Mesenteric fat pad (tissue), 1 donor: ENCODE measurements at regions not wholly inside any gene's neighbourhood (a gene's known extent, or its start where the extent isn't known, plus 50 kb on each side); places are given as distances from the start of the nearest gene placed in this dataset.
"Not testable (repeated sequence)": the region's sequence is repeated elsewhere in the genome, so short reads cannot be mapped to it uniquely, and the experiment has no call there.

Experiments
- DNase-seq: peaks from one replicate; pipeline ENCODE4 v3.0.0-alpha.2; 2020; ENCODE audit warnings: low spot score
- donor health status: DM: yes; HTN: yes; CAD: no.

DNA sequence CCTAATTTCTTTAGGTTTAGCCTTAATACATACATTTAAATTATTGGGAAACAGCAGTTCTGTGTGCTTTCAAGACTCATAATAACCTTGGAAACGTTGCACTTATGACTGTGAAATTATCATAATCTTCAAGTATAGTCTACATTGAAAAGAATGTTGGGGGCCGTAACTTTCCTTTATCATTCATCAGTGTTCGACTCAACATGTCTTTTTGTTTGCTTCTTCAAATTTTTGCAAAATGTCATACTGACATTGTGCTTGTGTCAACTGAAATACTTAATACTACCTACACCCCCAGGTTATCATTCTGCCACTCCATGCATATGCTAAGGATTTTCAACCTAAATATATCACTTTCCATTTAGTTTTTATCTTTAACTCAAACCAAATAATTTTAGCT is 1562.9 kb downstream of the OLFM4 start:
- DNase-seq, result no peak

DNA sequence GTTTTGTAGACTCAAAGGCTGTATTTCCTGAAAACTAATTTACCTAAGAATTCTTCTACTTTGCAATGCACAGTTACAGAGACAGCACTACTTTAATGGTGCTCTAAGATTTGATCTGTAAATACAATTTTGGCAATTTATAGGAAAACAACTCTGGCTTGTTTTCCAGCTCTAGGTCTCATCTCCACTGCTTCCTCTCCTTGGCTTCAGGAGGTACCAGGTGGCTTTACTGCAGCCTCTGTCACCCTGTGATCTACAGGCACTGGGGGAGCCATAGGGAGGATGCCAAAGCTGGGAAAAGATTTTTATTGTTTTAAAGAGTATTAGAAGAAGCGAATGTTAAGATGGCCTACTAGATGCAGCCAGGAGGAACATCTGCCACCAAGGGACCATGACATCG is 1563.6 kb downstream of the OLFM4 start:
- no peak for DNase-seq

DNA sequence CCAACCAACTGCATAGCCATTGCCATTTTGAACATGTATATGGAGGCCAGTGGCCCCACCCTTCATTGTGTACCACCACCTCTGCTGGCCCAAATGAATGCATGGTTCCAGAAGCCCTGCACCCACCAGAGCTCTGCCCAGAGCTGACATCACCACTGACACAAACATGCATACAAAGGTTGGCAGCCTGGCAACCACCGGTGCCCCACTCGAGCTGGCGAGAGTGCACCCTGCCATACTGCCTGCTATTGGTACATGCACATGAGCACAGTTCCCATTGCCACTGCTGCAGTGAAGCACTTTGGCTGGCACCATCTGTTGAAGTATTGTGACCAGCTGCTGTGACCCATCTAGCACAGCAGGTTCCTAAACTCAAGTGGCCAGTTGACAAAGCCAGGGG is 1564.9 kb downstream of the OLFM4 start:
- DNase-seq, result no peak

DNA sequence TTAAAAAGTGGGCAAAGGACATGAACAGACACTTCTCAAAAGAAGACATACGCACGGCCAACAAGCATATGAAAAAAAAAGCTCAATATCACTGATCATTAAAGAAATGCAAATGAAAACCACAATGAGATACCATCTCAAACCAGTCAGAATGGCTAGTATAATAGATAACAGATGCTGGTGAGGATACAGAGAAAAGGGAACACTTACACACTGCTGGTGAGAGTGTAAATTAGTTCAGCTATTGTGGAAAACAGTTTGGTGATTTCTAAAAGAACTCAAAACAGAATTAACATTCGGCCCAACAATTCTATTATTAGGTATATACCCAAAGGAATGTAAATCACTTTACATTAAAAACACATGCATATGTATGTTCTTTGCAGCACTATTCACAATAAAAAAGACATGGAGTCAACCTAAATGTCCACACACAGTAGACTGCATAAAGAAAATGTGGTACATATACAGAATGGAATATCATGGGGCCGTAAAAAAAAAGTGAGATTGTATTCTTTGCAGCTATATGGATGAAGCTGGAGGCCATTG is 1569.0 kb downstream of the OLFM4 start:
- no peak for DNase-seq

DNA sequence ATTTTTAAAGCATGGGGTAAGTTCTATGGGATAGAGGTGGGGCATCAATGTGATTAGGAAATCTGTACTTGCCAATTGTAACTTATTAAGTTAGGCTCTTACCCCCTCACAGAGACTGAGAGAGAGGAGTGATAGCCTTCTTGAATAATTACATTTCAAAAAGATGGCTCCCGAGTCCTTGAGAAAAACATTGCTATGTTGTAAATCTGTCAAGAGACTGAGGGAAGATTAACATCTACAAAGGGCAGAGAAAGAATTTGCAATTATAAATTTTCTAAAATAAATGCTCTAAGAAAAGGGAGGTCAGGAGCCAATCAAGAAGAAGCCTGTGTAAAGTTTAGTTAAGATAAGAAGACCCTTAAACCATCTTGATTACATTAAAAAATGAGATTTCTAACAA is 1570.8 kb downstream of the OLFM4 start:
- no peak for DNase-seq

DNA sequence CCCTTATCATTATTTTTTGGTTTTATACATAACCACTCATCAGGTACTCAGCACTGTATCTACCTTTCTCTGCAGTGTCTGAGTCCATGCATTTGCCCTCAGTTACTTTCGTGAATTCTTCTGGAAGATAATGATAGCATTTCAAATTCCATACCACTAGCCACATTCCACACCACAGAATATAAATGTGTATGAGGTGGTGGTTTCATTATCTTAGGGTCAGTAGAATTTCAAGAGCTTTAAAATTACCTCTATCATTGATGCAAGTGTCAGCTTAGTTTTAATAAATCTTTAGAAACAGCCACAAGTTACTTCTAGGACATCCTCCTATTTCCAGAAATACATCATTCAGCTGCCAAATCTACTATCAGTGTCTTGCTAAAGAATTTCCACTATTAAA is 1578.3 kb downstream of the OLFM4 start:
- DNase-seq, result no peak

DNA sequence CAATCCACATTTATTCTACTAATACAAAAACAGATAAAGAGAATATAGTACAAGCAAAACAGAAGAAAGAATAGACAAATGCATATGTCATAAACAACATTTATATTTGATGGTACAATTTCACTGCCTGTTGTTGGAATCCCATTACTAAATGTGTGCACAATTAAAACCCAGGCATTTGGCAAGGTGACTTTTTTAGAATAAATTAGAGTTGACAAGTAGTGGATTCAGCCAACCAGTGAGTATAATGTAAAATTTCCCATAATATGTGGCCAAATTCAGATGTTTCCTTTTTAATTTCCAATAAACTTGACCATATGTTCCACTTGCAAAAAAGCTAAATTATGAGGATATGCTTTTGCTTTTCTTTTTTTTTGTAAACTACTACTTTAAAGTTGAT is 1578.8 kb downstream of the OLFM4 start:
- DNase-seq, result no peak

DNA sequence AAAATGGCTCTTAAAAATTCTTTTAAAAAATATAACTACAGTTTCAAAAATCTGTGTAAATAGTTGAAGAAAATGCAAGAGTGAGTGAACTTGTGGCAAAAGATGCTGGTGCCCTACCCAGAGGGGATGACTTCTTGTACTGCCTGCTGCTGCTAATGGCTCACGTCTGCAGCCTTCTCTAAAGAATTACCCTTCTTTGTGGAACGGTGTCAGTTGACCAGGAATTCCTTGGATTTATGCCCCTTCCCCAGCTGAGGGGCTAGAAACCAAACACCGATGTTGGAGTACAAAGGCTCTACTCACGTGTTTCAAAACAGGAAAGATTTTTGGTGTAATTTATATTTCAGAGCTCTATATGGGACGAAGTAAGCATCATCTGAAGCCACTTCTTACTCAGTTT is 1582.8 kb downstream of the OLFM4 start:
- no peak for DNase-seq

DNA sequence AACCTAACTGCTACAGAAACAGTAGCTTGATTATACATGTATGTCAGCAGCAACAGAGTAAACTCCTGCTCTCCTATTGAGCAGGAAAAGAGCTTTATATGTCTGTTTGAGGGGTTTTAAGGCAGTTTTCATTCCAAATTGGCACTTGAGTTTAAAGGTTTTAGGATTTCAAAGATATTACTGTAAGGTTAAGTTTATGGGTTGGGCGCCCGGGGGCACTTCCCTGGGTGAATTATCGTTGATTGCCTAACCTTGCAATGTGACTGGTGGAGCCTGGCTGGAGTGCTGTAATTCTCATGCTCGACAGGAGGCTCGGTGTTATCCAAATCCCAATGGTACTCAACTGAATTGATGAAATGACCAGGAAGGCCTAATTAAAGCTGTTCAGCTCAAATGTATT is 1586.1 kb downstream of the OLFM4 start:
- no peak for DNase-seq

DNA sequence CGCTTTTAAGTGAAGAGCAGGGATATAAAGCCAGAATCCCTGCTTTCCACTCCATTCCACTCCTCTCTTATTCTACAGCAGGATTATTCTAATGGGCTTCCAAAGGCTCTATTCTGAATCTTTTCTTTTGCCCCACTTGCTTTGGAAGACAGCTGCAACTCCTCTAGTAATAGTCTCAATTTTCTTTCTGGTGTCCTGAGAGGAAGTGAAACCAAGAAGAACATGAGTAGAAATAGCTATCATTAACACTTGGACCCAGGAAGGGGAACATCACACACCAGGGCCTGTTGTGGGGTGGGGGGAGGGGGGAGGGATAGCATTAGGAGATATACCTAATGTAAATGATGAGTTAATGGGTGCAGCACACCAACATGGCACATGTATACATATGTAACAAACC is 1597.9 kb downstream of the OLFM4 start:
- DNase-seq, result not testable (repeated sequence)

DNA sequence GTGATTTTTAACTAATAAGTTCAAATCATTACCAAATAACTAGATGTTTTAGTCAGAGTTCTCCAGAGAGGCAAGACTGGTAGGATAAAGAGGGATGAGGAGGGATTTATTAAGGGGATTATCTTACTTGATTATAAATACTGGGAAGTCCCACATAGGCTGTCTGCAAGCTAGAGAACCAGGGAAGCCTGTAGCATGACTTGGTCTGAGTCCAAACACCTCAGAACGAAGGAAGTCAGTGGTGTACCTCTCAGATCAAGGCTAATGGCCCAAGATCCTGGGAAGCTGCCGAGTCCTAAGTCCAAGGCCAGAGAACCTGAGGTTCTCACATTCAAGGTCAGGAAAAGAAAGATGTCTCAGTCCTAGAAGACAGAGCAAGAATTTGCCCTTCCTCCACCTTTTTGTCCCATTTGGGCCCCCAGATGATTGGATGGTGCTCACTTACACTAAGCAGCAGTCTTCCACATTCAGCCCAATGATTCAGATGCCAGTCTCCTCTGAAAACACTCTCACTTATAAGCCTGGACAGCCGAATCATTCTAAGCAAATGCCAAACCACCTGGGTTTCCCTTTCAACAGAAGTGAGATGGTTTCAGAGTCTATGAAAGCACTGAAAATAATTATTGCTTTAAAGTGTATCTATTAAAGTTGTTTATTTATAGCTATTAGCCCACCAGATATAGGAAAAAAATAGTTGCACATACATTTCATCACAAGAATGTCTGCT is 1599.2 kb downstream of the OLFM4 start:
- no peak for DNase-seq

DNA sequence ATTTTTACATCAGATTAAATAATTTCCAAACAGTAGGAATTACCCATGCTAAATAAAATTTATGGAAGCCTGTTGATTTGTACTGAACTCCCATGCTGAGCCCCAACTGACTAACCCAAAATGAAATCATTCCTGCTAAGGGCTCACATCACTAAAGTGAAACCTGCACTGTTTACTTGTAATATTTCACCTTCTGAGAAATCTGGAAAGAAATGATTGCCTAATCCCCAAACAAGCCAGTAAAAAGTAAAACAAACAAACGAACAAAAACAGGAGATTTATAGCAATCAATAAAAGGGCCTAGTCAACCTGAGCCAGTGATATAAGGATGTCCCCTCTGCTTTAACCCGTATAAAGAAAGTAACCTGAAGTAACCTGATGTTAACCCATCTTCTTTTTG is 1599.8 kb downstream of the OLFM4 start:
- no peak for DNase-seq

DNA sequence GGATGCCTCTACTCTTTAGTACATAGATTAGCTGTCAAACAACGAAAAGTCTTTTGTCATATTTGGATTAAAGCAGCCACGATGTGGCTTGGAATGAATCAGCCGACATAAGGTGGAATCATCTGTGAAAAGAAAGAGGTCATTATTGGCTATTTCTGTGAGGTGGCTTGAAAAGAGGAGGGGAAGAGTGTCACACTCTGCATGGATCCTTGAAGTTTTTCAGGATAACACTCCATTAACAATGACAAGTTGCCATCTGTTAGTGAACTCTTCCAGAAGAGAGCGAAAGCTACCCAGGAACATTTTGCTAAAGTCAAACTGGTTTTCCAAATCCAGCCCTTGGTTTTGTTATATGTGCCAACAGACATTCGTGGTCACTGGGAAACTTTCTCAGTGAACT is 1604.8 kb downstream of the OLFM4 start:
- DNase-seq, result no peak

DNA sequence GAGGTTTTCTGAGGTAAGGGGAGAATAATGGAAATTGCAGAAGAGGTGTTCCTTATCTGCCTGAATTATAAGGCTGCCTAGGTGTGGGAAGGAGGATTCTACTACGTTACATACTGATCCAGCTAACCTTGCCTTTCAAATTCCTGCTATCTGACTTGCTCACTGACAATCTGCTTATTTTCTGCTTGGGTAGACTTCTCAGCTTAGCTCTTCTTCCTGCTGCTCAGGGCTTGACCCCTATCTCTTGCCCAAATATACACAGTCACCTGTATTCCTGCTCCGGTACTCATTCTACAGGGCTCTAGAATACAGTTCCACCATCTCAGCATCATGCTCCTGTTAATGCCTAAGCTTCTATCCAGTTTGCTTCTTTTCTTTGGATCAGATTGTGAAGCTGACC is 1607.6 kb downstream of the OLFM4 start:
- no peak for DNase-seq

DNA sequence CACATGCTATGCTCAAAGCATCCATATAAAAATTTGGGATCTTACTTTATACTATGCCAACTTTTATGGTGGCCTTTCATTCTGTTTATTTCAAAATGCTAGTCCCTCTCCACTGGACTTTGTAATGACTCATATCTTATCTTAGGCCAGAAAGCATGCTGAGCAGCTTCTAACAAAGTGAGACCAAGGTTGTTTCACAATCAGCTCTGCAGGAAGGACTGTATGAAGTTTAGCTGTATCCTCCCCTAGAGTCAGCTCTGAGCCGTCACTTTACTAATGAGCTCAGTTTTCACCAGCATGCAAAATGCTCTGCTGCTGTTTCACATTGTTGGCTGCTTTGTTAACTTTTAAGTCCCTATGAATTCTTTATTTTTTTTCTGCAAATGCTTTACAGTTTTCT is 1608.8 kb downstream of the OLFM4 start:
- DNase-seq, result no peak

DNA sequence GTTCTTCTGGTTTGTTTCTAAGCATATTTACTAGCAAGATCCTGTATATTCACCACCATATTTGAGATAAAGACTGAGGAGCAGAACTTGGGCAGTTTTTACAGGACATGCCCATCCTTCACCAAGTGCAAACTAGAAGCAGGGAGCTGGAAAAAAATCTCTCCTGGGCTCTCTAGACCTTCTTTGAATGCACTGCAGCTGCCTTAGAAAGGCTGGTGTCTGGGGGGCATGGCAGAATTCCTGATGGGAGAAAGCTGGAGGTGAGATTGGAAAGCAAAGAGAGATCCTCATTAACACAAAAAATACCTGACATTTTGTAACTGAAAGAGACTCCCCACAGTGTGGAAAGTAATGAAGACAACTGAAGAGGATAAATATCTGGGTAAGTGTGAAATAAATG is 1612.1 kb downstream of the OLFM4 start:
- DNase-seq, result no peak

DNA sequence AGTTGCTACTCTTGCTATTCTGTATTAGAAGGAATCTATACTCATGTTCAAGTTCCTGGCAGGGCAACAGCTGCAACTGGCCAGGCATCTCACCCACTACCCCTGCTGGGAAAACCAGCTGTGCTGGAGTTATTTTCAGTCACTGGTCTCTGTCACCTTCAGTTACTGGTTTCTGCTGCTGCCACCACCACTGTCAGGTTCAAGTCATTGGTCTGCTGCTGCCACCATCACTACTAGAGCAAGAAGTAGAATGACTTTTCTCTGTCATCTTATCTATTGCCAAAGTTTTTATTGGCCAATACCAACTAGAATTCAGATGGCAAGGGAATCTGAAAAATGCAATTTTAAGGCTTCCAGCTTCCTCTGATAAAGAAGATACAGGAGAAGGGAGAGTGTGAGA is 1615.2 kb downstream of the OLFM4 start:
- DNase-seq, result no peak

DNA sequence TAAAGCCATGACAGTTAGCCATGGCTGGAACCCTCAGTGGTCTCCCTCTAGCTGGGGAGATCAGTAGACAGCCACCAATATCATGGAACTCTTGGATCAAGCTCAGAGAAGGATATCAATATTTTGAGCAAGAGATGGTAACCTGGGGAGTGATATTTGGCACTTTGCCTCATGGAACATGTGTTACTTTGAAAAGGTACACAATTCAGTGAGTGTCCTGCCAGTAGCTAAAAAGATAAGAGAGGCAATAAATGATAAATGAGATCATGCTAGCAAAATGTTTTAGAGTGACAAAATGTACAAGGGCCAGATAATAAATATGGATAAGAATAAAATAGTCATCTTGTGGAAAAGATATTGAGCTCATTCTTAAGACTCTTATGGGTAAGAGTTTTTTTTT is 1618.7 kb downstream of the OLFM4 start:
- DNase-seq, result no peak

DNA sequence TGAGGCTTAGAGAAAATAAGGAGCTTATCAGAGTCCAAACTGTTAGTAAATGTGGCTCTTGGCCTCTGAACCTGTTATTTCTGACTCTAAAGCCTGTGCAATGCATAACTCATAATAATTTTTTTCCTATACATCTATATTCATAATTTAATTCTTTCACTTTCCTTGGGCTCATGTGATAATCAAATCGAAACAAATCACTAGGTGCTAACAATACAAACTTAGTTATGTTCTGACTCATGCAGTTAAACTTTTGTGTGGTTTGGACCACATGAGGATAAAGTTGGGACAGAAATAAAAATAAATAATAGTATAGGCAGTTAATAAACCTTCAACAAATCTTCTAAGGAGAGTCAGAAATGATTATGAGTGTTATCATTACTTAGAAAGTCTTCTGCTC is 1629.0 kb downstream of the OLFM4 start:
- no peak for DNase-seq

DNA sequence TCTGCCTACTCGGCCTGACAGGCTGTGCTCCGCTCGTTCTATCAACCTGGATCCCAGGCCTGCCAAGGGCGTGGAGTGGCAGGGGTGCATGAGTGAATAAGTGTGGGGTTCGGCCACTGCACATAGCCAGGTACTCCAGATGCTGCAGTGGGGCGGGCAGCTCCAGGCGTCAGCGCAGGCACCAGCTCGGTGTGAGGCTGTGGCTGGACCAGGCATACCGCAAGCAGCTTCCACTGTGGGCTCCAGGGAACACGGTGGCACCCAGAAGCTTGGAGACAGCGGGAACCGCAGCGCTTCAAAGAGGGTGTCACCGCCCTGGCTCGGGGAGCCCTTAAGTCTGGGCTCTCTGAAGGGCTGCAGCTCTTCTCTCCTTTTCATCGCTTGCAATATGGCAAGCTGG is 1630.2 kb downstream of the OLFM4 start:
- DNase-seq, result no peak

DNA sequence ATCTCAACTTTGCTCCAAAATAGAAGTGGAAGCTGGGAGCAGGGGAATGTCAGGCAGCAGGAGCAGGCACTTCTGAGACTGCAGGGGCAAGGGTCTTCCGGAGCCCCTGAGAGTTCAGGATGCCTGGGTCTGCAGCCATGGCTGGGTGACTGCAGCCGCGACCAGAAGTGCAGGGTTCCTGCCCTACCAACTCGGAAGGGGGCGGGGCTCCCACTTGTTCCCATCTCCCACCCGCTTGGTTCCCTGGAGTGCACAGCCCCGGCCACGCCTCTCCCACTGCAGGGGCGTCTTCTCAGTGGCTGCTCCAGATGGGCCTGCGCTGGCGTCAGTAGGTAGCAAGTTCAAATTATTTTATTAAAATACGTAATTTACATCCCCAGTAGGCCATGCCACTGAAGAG is 1631.7 kb downstream of the OLFM4 start:
- no peak for DNase-seq

DNA sequence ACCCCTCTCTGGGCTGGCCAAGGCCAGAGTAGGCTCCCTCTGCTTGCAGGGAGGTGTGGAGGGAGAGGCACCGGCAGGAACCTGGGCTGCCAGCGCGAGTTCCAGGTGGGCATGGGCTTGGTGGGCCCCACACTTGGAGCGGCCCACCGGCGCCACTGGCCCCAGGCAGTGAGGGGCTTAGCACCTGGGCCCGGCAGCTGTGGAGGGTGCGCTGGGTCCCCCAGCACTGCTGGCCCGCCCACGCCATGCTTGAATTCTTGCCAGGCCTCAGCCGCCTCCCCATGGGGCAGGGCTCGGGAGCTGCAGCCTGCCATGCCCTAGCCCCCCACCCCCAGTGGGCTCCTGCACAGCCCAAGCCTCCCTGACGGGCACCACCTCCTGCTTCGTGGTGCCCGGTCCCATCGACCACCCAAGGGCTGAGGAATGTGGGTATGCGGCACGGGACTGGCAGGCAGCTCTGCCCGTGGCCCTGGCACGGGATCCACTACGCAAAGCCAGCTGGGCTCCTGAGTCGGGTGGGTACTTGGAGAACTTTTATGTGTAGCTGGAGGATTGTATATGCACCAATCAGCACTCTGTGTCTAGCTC is 1648.0 kb downstream of the OLFM4 start:
- DNase-seq, result no peak

DNA sequence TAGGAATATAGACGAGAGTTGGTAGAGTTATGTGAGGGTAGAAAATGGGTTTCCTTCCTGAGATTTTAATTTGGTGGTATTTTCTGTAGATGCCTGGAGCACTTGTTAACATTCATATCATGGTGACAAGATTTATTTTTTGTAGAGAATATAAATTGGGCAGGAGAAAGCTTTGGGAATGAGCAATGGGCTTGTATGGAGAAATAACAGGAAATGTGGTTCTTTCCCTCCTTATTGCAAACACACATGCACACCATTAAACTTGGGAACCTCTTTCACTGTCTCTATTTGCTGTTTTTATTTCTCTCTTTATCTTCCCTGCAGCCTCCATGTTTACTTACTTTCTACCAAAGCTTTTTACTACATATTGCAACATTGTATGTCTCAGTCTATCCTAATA is 1653.6 kb downstream of the OLFM4 start:
- DNase-seq, result no peak
